Transverse colon (tissue), 4 donors: ENCODE measurements at regions not wholly inside any gene's neighbourhood (a gene's known extent, or its start where the extent isn't known, plus 50 kb on each side); places are given as distances from the start of the nearest gene placed in this dataset.

Experiments
- POLR2A ChIP-seq: fragments of 450-650 bp; IDR thresholded peaks from one replicate; pipeline ENCODE4 v1.6.1; 2016; ENCODE audit warnings: antibody characterized with exemption, mild to moderate bottlenecking, moderate library complexity
- POLR2AphosphoS5 ChIP-seq, 3 donors: sonication (generic); formaldehyde crosslinking; IDR thresholded peaks; one replicate each; pipeline ENCODE4 v1.6.1; 2016; ENCODE audit warnings: antibody characterized with exemption in 3 of 3
- TF ChIP-seq, protein P1 (sequence below), 5 experiments: fragments of 200-600 bp in 3 of 5; fragments of 450-650 bp in 2 of 5; sonication (generic) in 3 of 5; IDR thresholded peaks; 1 replicate in 2 of 5; 2 replicates in 3 of 5; pipeline ENCODE4 v1.5.1; 2016 to 2017; ENCODE audit warnings: antibody characterized with exemption in 5 of 5, inconsistent platforms in 3 of 5, mild to moderate bottlenecking in 2 of 5, moderate library complexity in 1 of 5

DNA sequence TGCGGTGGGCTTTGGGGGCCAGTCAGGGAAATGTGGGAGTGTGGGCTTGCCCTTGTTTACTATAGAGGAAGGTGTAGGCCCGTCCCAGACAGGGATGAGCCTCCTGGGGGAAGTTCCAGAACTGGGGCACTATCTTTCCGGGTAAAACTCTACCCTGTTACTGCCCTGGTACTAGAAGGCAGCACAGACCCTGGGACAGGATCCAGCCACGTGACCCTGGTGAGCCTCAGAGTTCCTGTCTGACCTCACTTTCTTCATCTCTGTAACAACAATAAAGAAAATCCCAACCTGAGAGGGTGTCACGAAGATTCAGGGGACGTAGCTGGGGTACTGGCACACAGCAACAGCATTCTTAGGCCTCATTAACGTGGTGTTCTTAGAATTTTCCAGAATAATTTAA is 239.6 kb upstream of the FOXF1 start:
- TF ChIP-seq, protein P1, sequence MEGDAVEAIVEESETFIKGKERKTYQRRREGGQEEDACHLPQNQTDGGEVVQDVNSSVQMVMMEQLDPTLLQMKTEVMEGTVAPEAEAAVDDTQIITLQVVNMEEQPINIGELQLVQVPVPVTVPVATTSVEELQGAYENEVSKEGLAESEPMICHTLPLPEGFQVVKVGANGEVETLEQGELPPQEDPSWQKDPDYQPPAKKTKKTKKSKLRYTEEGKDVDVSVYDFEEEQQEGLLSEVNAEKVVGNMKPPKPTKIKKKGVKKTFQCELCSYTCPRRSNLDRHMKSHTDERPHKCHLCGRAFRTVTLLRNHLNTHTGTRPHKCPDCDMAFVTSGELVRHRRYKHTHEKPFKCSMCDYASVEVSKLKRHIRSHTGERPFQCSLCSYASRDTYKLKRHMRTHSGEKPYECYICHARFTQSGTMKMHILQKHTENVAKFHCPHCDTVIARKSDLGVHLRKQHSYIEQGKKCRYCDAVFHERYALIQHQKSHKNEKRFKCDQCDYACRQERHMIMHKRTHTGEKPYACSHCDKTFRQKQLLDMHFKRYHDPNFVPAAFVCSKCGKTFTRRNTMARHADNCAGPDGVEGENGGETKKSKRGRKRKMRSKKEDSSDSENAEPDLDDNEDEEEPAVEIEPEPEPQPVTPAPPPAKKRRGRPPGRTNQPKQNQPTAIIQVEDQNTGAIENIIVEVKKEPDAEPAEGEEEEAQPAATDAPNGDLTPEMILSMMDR (IDR thresholded peaks at IDR 0.05): no peak
- TF ChIP-seq POLR2AphosphoS5 (IDR thresholded peaks at IDR 0.05) (no peak), POLR2A (no peak)
